ENCODE measurements at regions not wholly inside any gene's neighbourhood (a gene's known extent, or its start where the extent isn't known, plus 50 kb on each side); places are given as distances from the start of the nearest gene placed in this dataset.
"Not testable (repeated sequence)": the region's sequence is repeated elsewhere in the genome, so short reads cannot be mapped to it uniquely, and the experiment has no call there.

DNA sequence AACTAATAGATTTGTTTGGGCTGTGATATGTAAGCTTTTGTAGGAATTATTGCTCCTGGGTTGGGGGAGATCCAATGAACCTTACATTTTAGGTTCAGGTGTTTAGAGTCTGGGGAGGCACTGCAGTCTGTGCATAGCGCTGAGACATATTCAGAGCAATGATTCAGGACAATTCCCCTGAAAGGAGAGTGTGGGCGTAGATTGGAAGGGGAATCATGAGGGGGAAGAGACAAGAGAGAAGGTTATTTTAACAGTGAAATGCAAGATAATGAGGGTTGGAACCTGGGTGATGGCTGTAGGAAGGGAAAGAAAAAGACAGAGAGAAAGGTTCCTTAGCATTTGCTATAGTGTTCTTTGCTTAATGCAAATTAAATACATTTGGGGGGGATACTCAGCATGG, 1013.4 kb downstream of the REEP3 start:
- DNase-seq = no peak

- no peak for DNase-seq
Observed at GRCh38 chr10:64535131-64535867, 1014.1 kb downstream of the REEP3 start.

GRCh38 chr10:64537112-64537511, 1015.9 kb downstream of the REEP3 start:
- DNase-seq = no peak

DNA sequence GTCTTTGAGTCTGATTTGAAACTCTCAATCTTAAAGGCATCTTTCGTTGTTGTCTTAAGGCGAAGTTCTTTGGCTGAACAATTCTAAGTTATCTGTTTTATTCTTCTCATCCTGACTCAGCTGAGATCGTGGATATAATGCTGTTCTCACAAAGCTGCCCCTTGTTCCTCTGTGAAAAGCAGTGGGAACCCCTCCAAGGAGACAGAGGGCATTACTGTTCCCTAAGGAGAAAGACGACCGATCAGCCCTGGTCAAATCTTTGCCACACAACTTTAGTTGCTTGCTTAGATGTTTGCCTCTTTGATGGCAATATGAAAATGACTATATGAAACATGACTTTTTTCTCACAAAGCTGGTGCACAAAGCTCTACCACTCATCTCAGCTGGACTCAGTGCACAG, 1016.7 kb downstream of the REEP3 start:
- DNase-seq = no peak

- DNase-seq = no peak
Observed at GRCh38 chr10:64546073-64546472, 1024.9 kb downstream of the REEP3 start.

GRCh38 chr10:64547168-64547567, 1026.0 kb downstream of the REEP3 start:
- no peak for DNase-seq

- no peak for DNase-seq
Observed at GRCh38 chr10:64555666-64556065, 1034.5 kb downstream of the REEP3 start.

GRCh38 chr10:64558094-64558835, 1037.1 kb downstream of the REEP3 start:
- DNase-seq = no peak

GRCh38 chr10:64571056-64571455, 1049.9 kb downstream of the REEP3 start:
- no peak for DNase-seq

DNA sequence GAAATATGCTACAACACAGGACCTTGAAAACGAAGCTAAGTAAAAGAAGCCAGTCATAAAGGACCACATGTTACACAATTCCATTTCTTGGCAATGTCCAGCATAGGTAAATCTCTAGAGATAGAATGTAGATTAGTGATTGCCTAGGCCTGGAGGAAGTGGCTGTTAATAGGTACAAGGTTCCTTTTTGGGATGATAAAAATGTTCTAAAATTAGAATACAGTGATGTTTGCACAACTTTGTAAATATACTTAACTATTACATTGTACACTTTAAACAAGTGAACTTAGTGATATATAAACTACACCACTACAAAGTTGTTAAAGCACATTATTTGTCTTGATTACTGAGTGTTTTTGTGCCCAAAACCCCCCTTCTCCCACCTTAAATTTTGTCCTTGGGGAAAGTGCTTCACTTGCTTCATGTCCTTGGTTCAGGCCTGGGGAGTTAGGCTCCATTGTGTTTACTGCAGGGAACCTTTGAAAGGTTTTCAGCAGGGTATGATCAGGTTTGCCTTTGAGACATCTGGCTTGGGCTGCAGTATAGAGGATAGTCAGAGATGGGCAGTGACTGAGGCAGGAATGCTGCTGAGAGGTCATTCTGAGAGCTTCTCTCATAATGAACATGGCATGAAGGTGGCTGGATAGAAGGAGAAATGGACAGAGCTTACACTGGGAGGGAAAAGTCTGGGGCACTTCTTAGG, 1052.6 kb downstream of the REEP3 start:
- no peak for DNase-seq

DNA sequence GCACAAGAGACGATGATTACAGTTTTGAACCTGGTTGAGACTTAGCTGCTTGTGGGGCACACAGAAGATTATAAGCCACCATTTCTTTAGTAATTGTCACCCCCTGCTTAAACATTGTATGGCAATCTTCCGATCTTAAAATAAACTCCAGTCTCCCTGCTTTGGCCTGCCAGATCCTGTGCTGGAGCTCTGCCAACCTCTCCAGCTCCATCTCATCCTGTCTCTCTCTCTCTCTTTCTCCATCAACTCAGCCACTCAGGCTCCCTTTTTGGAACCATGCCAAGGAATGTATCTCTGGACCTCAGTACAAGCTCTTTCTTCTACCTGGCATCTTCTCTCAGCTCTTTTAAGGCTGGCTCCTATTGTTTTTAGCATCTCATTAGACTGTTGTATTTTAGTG, 1053.2 kb downstream of the REEP3 start:
- DNase-seq = no peak

DNA sequence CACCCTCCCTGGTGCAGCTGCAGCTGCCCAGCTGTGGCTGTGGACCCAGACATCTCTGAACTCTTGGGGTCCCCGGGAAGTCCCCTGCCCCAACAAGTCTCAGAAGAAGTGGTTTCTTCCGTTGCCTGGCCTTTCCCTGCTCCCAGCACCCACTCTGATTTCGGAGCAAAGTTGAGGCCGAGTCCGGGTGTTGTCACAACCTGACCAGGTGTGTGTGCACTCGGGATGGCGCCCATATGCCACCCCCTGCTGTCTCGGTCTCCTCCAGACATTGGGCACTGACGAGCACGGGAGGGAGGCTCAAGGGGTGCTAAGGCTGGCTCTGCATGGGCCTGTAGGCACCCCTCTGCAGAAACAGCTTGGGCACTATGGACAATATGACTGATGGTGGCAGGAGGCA, 1055.3 kb downstream of the REEP3 start:
- DNase-seq = no peak

GRCh38 chr10:64578757-64579156, 1057.6 kb downstream of the REEP3 start:
- DNase-seq = not testable (repeated sequence)

GRCh38 chr10:64586934-64587503, 1065.8 kb downstream of the REEP3 start:
- no peak for DNase-seq

GRCh38 chr10:64594072-64594471, 1072.9 kb downstream of the REEP3 start:
- DNase-seq = no peak

DNA sequence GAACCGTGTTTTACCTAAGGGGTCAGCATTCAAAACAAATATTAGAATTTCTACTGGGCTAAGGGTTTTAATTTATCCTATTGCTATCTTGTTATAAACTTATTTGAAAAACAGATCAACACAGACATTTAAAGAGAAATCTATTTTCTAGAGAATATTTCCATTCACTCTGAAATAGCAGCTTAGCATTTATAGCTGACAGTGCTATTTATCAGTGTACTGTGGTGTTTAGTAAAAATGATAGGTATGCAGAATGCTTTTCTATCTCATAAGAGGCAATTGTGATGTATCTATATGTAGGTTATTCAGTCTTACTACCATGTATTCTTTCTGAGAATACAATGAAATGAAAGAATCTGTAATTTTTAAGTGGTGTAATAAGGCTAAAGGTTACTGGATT, 1077.4 kb downstream of the REEP3 start:
- DNase-seq = no peak

- DNase-seq = no peak
Observed at GRCh38 chr10:64601298-64601697, 1080.1 kb downstream of the REEP3 start.

DNA sequence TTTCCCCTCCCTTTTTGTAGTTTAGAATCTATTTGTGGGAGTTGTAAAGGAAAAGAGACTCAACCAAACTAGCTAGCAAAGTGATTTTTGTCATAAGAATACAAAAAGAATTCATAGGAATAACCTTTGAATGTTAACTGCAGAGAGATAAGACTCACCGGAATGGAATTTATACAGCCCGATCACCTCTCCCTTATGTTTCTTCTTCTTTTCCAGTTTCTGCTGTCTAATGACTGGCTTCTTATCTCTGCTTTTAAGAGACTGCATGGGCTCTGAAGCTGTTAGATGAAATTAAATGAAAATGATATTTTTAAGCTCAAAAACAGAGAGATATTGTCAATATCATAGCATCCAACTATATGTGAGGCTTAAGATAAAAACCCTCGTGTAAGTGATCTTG, 1095.9 kb downstream of the REEP3 start:
- no peak for DNase-seq

GRCh38 chr10:64619102-64619501, 1097.9 kb downstream of the REEP3 start:
- DNase-seq = no peak

DNA sequence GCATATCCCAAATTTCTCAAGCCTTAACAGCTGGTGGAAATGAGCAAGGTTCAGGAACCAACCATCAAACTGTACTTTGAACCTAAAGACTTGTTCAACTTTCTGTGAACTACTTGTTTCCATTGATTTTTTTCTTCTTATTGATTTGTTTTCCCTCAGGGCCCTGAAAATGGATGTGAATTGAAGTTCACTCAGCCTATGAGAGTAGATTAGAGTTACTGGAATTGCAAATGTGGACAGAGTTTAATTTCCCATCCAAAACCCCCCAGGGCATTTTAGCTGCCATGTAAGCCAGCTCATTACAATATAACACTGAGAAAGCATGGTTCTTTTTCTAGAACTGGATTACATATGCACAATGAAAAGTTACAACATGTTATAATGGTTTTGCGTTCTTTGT, 1105.7 kb downstream of the REEP3 start:
- DNase-seq = no peak

DNA sequence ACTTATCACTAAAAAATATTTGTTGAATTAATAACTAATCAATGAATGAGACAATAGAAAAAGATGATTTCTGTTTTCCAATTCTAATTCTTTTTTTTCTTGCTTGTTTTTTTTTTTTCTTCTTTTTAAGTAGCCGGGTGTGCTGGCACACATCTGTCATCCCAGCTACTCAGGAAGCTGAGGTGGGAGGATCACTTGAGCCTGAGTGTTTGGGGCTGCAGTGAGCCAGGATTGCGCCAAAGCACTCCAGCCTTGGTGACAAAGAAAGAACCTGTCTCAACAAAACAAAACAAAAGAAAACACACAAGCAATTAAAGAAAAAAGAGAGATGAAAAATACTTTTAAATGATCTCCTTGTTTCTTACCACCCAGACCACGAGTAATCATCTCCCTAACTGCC, 1109.3 kb downstream of the REEP3 start:
- DNase-seq = no peak

- no peak for DNase-seq
Observed at GRCh38 chr10:64635906-64636305, 1114.7 kb downstream of the REEP3 start.

- DNase-seq = no peak
Observed at GRCh38 chr10:64636461-64636860, 1115.3 kb downstream of the REEP3 start.

- no peak for DNase-seq
Observed at GRCh38 chr10:64637939-64638338, 1116.7 kb downstream of the REEP3 start.
